Neural crest cell (in vitro differentiated cells): ENCODE measurements at regions not wholly inside any gene's neighbourhood (a gene's known extent, or its start where the extent isn't known, plus 50 kb on each side); places are given as distances from the start of the nearest gene placed in this dataset.

Experiments
- DNase-seq: peaks from one replicate; pipeline ENCODE4 v3.0.0; 2021; ENCODE audit warnings: low read depth, mixed read lengths, low spot score
- H3K27ac Mint-ChIP-seq: one replicate; pipeline ENCODE4 v1.8.0; 2021; ENCODE audit warnings: mild to moderate bottlenecking, mixed read lengths; ENCODE audit not compliant: unreplicated experiment
- H3K27me3 Mint-ChIP-seq: 2 replicates; pipeline ENCODE4 v1.8.0; 2021; ENCODE audit warnings: low read depth, mild to moderate bottlenecking, mixed read lengths
- H3K36me3 Mint-ChIP-seq: 2 replicates; pipeline ENCODE4 v1.8.0; 2021; ENCODE audit warnings: low read depth, mild to moderate bottlenecking, mixed read lengths
- H3K4me1 Mint-ChIP-seq: 2 replicates; pipeline ENCODE4 v1.8.0; 2021; ENCODE audit warnings: mixed read lengths
- H3K4me3 Mint-ChIP-seq: one replicate; pipeline ENCODE4 v1.8.0; 2021; ENCODE audit warnings: mild to moderate bottlenecking, mixed read lengths
- H3K9me3 Mint-ChIP-seq: 2 replicates; pipeline ENCODE4 v1.8.0; 2021; ENCODE audit warnings: mixed read lengths
- CTCF ChIP-seq: fragments of 200-600 bp; sonication (generic); conservative IDR thresholded peaks from 2 replicates; pipeline ENCODE4 v1.5.0; 2021; ENCODE audit warnings: antibody characterized with exemption, mild to moderate bottlenecking

DNA sequence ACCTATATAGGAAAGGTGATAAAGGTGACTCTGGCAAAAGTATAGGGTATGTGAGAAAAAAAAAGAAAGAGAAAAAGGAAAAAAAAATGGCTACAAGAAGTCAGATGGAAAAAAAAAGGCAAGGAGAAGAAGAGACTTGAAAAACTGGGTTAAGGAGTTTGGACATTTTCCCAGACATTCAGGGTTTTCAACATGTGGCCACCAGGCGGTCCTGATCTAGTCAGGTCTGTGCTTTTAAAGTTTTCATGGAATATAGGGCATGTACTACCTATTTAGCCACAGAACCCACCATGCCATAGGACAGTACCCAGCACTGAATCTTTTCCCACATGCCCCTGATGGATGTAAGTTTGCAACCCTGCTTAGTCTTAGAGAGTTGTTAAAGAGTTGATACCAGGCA lies 433.7 kb downstream of the MAFB start:
- H3K27me3 Mint-ChIP-seq: no peaks in the 10 kb centered on the region
- H3K4me1 Mint-ChIP-seq: no peaks in the 10 kb centered on the region
- DNase-seq: no peak
- peaks cover 3% of the 10 kb centered on the region for H3K36me3 Mint-ChIP-seq
- H3K4me3 Mint-ChIP-seq: no peak overlapping the region
- no peak overlapping the region for H3K27ac Mint-ChIP-seq
- TF ChIP-seq CTCF: peak; percentile 39
- peaks cover 5% of the 10 kb centered on the region for H3K9me3 Mint-ChIP-seq

DNA sequence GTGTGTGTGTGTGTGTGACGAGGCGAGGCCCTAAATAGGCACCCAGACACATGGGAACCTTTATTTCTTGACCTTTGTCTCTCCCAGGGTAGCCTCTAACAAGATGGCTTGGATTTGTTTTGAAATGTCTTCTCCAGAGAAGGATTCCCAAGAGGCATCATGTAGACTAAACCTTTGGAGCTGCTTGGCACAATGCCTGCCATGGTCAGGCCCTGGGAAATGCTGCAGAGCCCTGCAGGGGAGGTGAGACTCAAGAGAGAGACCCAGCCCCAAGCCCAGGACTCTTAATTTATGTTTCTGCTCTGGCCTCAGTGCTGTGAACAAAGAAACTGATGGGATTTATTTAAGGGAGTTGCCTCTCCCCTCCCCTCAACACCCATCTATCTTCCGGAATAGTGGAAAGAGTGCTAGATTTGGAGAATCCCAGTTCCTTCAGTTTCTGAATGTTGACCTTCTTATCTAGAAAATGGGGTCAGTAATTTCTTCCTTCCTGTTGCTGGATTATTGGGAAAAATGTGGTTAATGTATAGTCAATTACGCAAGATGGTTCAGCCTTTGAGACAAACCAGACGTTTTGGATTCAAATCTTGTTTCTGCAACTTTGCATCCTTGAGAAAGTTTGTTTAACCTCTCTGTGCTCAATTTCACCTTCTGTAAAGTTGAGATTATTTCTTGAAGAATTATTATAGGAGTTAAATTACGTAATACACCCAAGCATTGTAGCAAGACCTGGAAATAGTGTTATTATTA lies 434.8 kb downstream of the MAFB start:
- no peak for DNase-seq
- Mint-ChIP-seq H3K36me3 (peaks cover 3% of the 10 kb centered on the region), H3K27ac (no peak overlapping the region), H3K4me3 (no peak overlapping the region), H3K4me1 (no peaks in the 10 kb centered on the region), H3K27me3 (no peaks in the 10 kb centered on the region), H3K9me3 (peaks cover 5% of the 10 kb centered on the region)
- no peak for TF ChIP-seq CTCF

GRCh38 chr20:40251284-40251932 lies 437.6 kb downstream of the MAFB start:
- Mint-ChIP-seq H3K4me3 (no peak overlapping the region), H3K27me3 (no peaks in the 10 kb centered on the region)
- TF ChIP-seq CTCF: peak; percentile 37

DNA sequence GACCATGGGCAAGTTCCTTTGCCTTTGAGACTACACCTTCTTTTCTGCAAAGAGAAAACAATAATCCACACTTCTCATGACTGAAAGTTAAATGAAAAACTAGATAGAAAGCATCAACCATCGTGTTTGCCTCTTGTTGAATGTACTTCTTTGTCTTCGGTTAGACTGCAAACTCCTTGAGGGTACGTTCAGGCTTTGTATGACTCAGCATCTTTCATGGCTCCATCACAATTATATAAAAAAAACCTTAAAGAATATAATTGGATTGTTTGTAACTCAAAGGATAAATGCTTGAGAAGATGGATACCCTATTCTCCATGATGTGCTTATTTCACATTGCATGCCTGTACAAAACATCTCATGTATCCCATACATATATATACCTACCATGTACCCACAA lies 439.2 kb downstream of the MAFB start:
- H3K27me3 Mint-ChIP-seq: no peaks in the 10 kb centered on the region
- no peaks in the 10 kb centered on the region for H3K4me1 Mint-ChIP-seq
- no peak for TF ChIP-seq CTCF
- H3K27ac Mint-ChIP-seq: no peak overlapping the region
- peaks cover 5% of the 10 kb centered on the region for H3K9me3 Mint-ChIP-seq
- no peak for DNase-seq
- peaks cover 3% of the 10 kb centered on the region for H3K36me3 Mint-ChIP-seq
- H3K4me3 Mint-ChIP-seq: no peak overlapping the region

More at GRCh38 chr20:40251284-40251932, 437.6 kb downstream of the MAFB start:
- peaks cover 3% of the 10 kb centered on the region for H3K36me3 Mint-ChIP-seq
- no peak for DNase-seq
- peaks cover 5% of the 10 kb centered on the region for H3K9me3 Mint-ChIP-seq
- H3K4me1 Mint-ChIP-seq: no peaks in the 10 kb centered on the region
- no peak overlapping the region for H3K27ac Mint-ChIP-seq

- H3K4me3 Mint-ChIP-seq: no peak overlapping the region
- no peaks in the 10 kb centered on the region for H3K4me1 Mint-ChIP-seq
- DNase-seq: no peak
- no peak overlapping the region for H3K27ac Mint-ChIP-seq
- peaks cover under 1% of the 10 kb centered on the region for H3K9me3 Mint-ChIP-seq
- H3K36me3 Mint-ChIP-seq: peaks cover under 1% of the 10 kb centered on the region
- H3K27me3 Mint-ChIP-seq: no peaks in the 10 kb centered on the region
- no peak for TF ChIP-seq CTCF
Measured at GRCh38 chr20:40245829-40246228, 443.2 kb downstream of the MAFB start.
